ENCODE measurements at regions not wholly inside any gene's neighbourhood (a gene's known extent, or its start where the extent isn't known, plus 50 kb on each side); places are given as distances from the start of the nearest gene placed in this dataset.

GRCh38 chrX:94743478-94743877 is 1069.5 kb downstream of the FAM133A start:
- TF ChIP-seq, protein P1, sequence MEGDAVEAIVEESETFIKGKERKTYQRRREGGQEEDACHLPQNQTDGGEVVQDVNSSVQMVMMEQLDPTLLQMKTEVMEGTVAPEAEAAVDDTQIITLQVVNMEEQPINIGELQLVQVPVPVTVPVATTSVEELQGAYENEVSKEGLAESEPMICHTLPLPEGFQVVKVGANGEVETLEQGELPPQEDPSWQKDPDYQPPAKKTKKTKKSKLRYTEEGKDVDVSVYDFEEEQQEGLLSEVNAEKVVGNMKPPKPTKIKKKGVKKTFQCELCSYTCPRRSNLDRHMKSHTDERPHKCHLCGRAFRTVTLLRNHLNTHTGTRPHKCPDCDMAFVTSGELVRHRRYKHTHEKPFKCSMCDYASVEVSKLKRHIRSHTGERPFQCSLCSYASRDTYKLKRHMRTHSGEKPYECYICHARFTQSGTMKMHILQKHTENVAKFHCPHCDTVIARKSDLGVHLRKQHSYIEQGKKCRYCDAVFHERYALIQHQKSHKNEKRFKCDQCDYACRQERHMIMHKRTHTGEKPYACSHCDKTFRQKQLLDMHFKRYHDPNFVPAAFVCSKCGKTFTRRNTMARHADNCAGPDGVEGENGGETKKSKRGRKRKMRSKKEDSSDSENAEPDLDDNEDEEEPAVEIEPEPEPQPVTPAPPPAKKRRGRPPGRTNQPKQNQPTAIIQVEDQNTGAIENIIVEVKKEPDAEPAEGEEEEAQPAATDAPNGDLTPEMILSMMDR (IDR thresholded peaks at IDR 0.05) = no peak
- no peak for TF ChIP-seq POLR2A (IDR thresholded peaks at IDR 0.05)
